SW480 (cell line): ENCODE measurements at regions not wholly inside any gene's neighbourhood (a gene's known extent, or its start where the extent isn't known, plus 50 kb on each side); places are given as distances from the start of the nearest gene placed in this dataset.
"Not testable (repeated sequence)": the region's sequence is repeated elsewhere in the genome, so short reads cannot be mapped to it uniquely, and the experiment has no call there.

Source experiments
- DNase-seq: peaks from one replicate; pipeline ENCODE4 v3.0.0-alpha.2; 2016; ENCODE audit warnings: low spot score

- DNase-seq = no peak
Measured at GRCh38 chr5:152701305-152701949, 296.3 kb upstream of the NMUR2 start.

- DNase-seq = no peak
Measured at GRCh38 chr5:152704286-152704685, 299.2 kb upstream of the NMUR2 start.

GRCh38 chr5:152711801-152712388 lies 306.8 kb upstream of the NMUR2 start:
- DNase-seq = no peak

GRCh38 chr5:152717393-152717792 lies 312.3 kb upstream of the NMUR2 start:
- no peak for DNase-seq

- DNase-seq = no peak
Measured at GRCh38 chr5:152723482-152723881, 318.4 kb upstream of the NMUR2 start.

DNA sequence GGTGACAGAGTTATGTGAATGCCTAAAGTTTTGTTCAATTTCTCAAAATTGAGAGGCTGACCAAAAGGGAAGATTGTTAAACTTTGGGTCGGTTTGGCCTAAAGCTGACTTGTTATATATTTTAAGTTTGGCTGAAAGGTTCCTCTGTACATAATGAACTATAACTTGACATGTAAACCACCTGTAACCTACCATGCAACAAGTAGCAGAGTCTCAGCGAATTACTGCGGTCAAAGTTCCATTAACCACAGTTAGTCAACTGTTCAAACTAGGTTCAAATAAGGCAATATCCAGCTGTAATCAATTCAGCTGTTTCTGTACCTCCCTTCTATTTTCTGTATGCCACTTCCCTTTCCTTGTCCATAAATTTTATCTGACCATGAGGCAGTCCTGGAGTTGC lies 325.1 kb upstream of the NMUR2 start:
- no peak for DNase-seq

DNA sequence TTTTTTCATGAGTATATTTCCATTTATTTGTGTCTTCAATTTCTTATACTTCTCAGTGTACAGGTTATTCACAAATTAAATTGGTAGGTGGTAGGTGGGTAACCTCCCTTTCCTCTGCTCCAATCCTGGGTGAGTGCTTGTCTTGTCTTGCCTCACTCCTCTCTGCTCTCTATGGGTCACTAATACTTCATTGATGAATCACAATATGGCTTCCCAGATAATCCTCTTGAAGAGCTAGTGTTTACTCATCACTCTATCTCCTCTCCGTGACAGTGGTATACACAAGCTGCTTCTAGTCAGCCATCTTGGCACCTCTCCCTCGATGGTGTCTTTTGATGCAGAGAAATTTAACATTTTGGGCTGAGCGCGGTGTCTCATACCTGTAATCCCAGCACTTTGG lies 331.8 kb upstream of the NMUR2 start:
- DNase-seq = no peak

DNA sequence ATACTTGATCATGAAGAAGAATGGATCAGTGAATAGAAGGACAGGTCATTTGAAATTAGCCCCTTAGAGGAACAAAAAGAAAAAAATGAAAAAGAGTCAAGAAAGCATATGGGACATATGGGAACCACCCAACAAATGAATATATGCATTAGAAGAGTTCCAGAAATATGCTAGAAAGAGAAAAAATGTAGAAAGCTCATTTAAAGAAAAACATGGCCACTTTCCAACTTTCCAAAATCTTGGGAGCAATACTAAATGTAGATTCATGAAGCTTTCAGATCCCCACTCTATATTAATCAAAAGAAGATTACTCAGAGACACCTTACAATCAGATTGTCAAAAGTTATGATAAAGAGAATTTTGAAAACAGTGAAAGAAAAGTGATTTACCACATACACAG lies 334.8 kb upstream of the NMUR2 start:
- DNase-seq = no peak

- DNase-seq = not testable (repeated sequence)
Measured at GRCh38 chr5:152741126-152741525, 336.0 kb upstream of the NMUR2 start.

- not testable (repeated sequence) for DNase-seq
Measured at GRCh38 chr5:152787709-152788217, 382.7 kb upstream of the NMUR2 start.

DNA sequence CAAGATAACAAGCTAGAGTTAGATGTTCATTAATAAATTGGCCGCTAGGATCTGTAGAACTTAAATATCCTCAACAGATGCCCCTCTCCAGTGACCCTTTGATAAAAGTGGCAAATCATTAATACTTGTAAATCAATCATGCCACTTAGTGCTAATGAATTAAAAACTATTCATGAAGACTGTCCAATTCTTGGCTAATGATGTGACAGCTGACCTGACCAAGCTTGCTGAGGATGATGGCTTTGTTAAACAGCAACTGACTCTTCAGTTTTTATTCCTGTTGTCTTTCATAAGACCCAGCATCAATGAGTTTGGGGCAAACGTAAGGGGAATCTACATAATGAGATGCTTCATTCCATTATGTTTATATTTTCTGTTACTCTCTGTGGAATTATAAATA lies 396.8 kb upstream of the NMUR2 start:
- DNase-seq = no peak

DNA sequence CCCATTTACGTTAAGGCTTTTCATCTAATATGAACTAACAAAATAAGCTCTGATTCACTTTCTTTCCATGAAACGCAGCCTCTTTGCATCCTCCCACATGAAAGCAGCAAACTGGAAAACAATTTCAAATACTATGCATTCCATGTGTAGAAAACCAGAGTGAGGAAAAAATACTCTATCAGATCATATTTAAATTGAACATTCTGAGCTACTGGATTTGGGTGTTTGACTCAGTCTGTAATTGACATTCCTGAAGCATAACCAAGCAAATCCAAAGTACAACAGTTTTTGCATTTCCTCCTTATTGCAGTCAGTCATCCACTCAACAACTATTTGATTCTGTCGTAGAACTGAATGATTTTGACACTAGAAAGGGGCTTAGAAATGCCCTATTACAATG lies 399.1 kb upstream of the NMUR2 start:
- no peak for DNase-seq

GRCh38 chr5:152811988-152812387 lies 406.9 kb upstream of the NMUR2 start:
- no peak for DNase-seq

- no peak for DNase-seq
Measured at GRCh38 chr5:152813526-152813925, 408.4 kb upstream of the NMUR2 start.

DNA sequence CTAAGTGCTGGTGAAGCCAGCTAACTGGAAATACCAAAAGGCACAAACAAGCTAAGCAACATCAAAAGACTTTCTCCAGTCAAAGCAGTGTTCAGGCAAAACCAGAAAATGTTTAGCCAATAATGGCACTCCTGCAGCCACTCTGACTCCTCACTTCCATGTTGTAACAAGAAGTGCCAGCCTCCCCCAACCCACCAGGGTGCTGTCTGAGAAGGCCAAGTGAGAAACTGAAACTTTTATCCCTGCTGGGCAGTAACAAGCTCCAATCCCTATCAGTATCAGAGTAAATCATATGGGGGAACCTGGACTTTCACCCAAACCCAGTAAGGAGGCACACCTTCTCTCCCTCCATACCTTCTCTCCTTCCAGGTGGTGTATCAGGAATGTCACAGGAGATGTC lies 414.8 kb upstream of the NMUR2 start:
- no peak for DNase-seq

DNA sequence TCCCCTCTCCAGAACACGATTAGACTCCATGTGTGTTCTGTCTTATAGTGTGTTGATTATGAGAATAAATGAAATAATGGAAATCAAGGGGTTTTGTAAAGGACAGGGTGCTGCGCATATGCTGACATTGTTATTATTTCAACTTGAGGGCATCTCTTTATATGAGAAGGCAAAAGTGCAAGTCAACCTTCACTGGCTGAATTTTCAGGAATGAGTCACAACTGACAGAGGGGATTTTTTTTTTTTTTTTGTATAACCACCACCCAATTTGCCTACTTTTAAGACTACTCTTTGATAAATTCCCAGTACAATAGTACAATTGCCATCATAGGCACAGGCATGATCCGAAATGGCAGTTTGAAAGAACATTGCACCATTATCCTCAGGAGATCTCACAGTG lies 419.2 kb upstream of the NMUR2 start:
- no peak for DNase-seq

DNA sequence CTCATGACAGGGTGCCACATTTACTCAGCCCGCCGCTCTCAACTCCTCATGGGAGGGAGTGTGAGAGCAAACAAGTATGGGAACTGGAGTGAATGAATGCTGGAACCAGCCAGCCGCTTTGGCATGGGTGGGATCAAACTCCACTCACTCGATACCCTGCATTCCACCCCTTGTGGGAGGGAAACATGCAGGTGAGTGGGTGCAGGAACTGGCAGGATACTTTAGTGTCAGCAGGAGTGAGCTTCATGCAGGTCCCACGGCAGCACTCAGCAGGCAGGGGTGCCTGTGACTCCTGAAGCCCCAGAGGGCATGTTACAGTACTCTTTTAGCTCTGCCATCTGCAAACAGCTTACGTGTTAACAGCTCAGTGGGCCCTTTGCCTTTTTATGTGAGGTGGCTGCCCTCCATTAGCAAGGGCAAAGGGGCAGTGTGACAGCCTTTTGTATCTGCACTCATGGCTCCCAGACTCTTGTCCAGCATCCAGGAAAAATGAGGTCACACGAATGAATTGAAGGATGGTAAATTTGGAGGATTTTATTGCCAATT lies 433.2 kb upstream of the NMUR2 start:
- no peak for DNase-seq

DNA sequence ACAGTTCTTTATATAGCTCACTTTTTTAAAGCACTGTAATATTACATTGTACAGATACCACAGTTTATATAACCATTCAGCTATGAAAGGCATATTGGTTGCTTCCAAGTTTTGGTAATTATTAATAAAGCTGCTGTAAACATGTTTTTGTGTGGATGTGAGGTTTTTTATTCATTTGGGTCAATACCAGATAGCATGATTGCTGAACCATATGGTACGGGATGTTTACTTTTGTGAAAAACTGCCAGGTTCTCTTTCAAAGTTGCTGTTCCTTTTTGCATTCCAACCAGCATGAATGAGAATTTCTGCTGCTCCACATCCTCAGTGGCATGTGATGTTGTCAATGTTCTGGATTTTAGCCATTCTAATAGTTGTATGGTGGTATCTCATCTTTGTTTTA lies 439.6 kb upstream of the NMUR2 start:
- no peak for DNase-seq

GRCh38 chr5:152853361-152853760 lies 448.3 kb upstream of the NMUR2 start:
- DNase-seq = no peak

- DNase-seq = no peak
Measured at GRCh38 chr5:152855441-152855840, 450.4 kb upstream of the NMUR2 start.

DNA sequence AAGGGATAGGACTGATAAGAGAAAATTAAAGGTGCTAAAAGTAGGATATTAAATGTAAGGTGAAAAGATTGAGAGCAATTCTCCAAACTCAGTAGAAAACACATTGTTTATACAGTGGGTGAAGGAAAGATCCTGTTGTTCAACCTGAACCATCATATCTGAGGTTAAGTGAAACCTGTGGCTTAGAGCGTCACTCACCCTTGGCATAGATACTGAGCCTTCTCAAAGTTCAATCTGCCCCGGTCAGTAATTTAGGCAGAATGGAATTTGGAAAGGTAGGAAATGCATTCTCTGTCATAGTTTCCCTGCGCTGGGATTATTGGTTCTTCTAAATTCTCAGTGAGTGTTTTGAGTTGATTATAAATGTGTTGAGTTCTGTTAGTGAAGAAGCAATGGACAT lies 456.2 kb upstream of the NMUR2 start:
- no peak for DNase-seq

DNA sequence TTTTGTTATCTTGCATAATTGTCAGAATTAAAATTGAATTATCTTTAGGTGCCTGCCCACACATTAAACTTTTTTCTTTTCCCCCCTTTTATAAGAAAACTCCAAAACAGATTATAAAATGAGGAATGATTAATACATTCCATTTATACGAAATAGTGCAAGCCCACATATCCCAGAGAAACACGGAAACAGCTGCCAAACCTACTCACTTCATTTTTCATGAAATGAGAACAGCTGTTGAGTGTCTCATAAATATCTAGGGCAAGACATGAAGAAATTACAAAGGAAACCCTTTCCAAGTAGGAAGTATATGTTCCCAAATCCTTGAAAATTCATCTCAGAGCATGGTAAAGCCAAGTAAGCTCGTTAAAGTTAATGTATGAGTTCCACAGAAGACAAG lies 459.4 kb upstream of the NMUR2 start:
- no peak for DNase-seq

DNA sequence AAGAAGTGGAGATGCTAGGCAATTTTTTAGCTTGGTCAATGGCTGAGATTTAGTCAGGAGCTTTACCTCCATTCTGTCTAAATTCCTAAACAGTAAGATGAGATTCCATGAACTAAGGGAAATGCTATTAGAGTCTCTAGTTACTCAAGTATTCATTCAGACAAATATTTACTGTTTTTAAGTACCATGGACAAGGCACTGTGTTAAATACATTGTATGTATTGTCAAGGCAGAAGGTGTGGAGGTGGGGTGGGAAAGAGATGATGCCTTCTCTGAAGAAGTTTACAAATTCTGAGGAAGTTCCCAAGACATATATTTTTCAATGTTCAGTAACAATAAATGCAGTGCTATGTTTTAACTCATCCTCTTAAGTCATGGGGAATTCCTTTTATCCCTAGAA lies 459.9 kb upstream of the NMUR2 start:
- DNase-seq = no peak

GRCh38 chr5:152869971-152870370 lies 464.9 kb upstream of the NMUR2 start:
- no peak for DNase-seq
